Left forelimb (tissue), 1 donor: ENCODE measurements at regions not wholly inside any gene's neighbourhood (a gene's known extent, or its start where the extent isn't known, plus 50 kb on each side); places are given as distances from the start of the nearest gene placed in this dataset.
"Not testable (repeated sequence)": the region's sequence is repeated elsewhere in the genome, so short reads cannot be mapped to it uniquely, and the experiment has no call there.

Experiments
- DNase-seq: peaks from one replicate; pipeline ENCODE4 v3.0.0-alpha.2; 2018; ENCODE audit warnings: low spot score

- DNase-seq = not testable (repeated sequence)
These were observed 115.7 kb upstream of the AKAP13 start for GRCh38 chr15:85264614-85265190.

GRCh38 chr15:85267158-85267857, 113.1 kb upstream of the AKAP13 start:
- DNase-seq = not testable (repeated sequence)

GRCh38 chr15:85274315-85275050, 105.9 kb upstream of the AKAP13 start:
- no peak for DNase-seq

- DNase-seq = no peak
These were observed 103.9 kb upstream of the AKAP13 start for GRCh38 chr15:85276508-85276907.

GRCh38 chr15:85276921-85277320, 103.5 kb upstream of the AKAP13 start:
- DNase-seq = no peak

GRCh38 chr15:85277847-85278370, 102.5 kb upstream of the AKAP13 start:
- DNase-seq = no peak

- DNase-seq = no peak
These were observed 100.2 kb upstream of the AKAP13 start for GRCh38 chr15:85280203-85280602.

GRCh38 chr15:85281293-85281882, 99.0 kb upstream of the AKAP13 start:
- DNase-seq = no peak

- no peak for DNase-seq
These were observed 97.8 kb upstream of the AKAP13 start for GRCh38 chr15:85282504-85283115.

- not testable (repeated sequence) for DNase-seq
These were observed 96.6 kb upstream of the AKAP13 start for GRCh38 chr15:85283815-85284214.

GRCh38 chr15:85284497-85284896, 95.9 kb upstream of the AKAP13 start:
- DNase-seq = no peak

GRCh38 chr15:85289677-85290365, 90.6 kb upstream of the AKAP13 start:
- DNase-seq = no peak

GRCh38 chr15:85292583-85292982, 87.8 kb upstream of the AKAP13 start:
- DNase-seq = not testable (repeated sequence)

GRCh38 chr15:85296615-85297402, 83.6 kb upstream of the AKAP13 start:
- DNase-seq = peak; percentile 72

- DNase-seq = no peak
These were observed 82.9 kb upstream of the AKAP13 start for GRCh38 chr15:85297537-85297936.

GRCh38 chr15:85298366-85298765, 82.0 kb upstream of the AKAP13 start:
- no peak for DNase-seq

- DNase-seq = no peak
These were observed 81.5 kb upstream of the AKAP13 start for GRCh38 chr15:85298941-85299340.

- DNase-seq = no peak
These were observed 78.1 kb upstream of the AKAP13 start for GRCh38 chr15:85302271-85302670.

- no peak for DNase-seq
These were observed 75.4 kb upstream of the AKAP13 start for GRCh38 chr15:85305050-85305449.

GRCh38 chr15:85306946-85307686, 73.3 kb upstream of the AKAP13 start:
- DNase-seq = no peak
